ENCODE measurements at regions not wholly inside any gene's neighbourhood (a gene's known extent, or its start where the extent isn't known, plus 50 kb on each side); places are given as distances from the start of the nearest gene placed in this dataset.
"Not testable (repeated sequence)": the region's sequence is repeated elsewhere in the genome, so short reads cannot be mapped to it uniquely, and the experiment has no call there.

- DNase-seq (ENCODE audit: low spot score); intact Hi-C loops (cut with DNase I): not testable (repeated sequence)
Measured at GRCh38 chr1:234802586-234802985, 192.6 kb upstream of the IRF2BP2 start.

GRCh38 chr1:234801636-234802035 lies 191.7 kb upstream of the IRF2BP2 start:
- intact Hi-C loops (cut with DNase I); DNase-seq (ENCODE audit: low spot score): not testable (repeated sequence)

GRCh38 chr1:234801147-234801546 lies 191.2 kb upstream of the IRF2BP2 start:
- DNase-seq (ENCODE audit: low spot score); intact Hi-C loops (cut with DNase I): not testable (repeated sequence)

- DNase-seq (ENCODE audit: low spot score); intact Hi-C loops (cut with DNase I): not testable (repeated sequence)
Measured at GRCh38 chr1:234800563-234800962, 190.6 kb upstream of the IRF2BP2 start.

GRCh38 chr1:234799021-234799689 lies 189.2 kb upstream of the IRF2BP2 start:
- intact Hi-C loops (cut with DNase I); DNase-seq (ENCODE audit: low spot score): not testable (repeated sequence)

- intact Hi-C loops (cut with DNase I); DNase-seq (ENCODE audit: low spot score): not testable (repeated sequence)
Measured at GRCh38 chr1:234797216-234797615, 187.2 kb upstream of the IRF2BP2 start.

- intact Hi-C loops (cut with DNase I); DNase-seq (ENCODE audit: low spot score): not testable (repeated sequence)
Measured at GRCh38 chr1:234796438-234796792, 186.4 kb upstream of the IRF2BP2 start.

GRCh38 chr1:234795711-234796437 lies 185.9 kb upstream of the IRF2BP2 start:
- DNase-seq (ENCODE audit: low spot score); intact Hi-C loops (cut with DNase I): not testable (repeated sequence)

- intact Hi-C loops (cut with DNase I); DNase-seq (ENCODE audit: low spot score): not testable (repeated sequence)
Measured at GRCh38 chr1:234795007-234795406, 185.0 kb upstream of the IRF2BP2 start.

- intact Hi-C loops (cut with DNase I); DNase-seq (ENCODE audit: low spot score): not testable (repeated sequence)
Measured at GRCh38 chr1:234794452-234794851, 184.5 kb upstream of the IRF2BP2 start.

- intact Hi-C loops (cut with DNase I); DNase-seq (ENCODE audit: low spot score): not testable (repeated sequence)
Measured at GRCh38 chr1:234793924-234794323, 183.9 kb upstream of the IRF2BP2 start.

GRCh38 chr1:234792221-234792864 lies 182.4 kb upstream of the IRF2BP2 start:
- DNase-seq (ENCODE audit: low spot score); intact Hi-C loops (cut with DNase I): not testable (repeated sequence)

GRCh38 chr1:234791615-234792014 lies 181.6 kb upstream of the IRF2BP2 start:
- intact Hi-C loops (cut with DNase I) = not testable (repeated sequence)

GRCh38 chr1:234790333-234790732 lies 180.4 kb upstream of the IRF2BP2 start:
- DNase-seq (ENCODE audit: low spot score); intact Hi-C loops (cut with DNase I): not testable (repeated sequence)

More at GRCh38 chr1:234791615-234792014, 181.6 kb upstream of the IRF2BP2 start:
- DNase-seq (ENCODE audit: low spot score) = not testable (repeated sequence)

- DNase-seq (ENCODE audit: low spot score); intact Hi-C loops (cut with DNase I): not testable (repeated sequence)
Measured at GRCh38 chr1:234787011-234787584, 177.1 kb upstream of the IRF2BP2 start.

- DNase-seq (ENCODE audit: low spot score); intact Hi-C loops (cut with DNase I): not testable (repeated sequence)
Measured at GRCh38 chr1:234785922-234786321, 175.9 kb upstream of the IRF2BP2 start.

GRCh38 chr1:234785471-234785919 lies 175.5 kb upstream of the IRF2BP2 start:
- intact Hi-C loops (cut with DNase I); DNase-seq (ENCODE audit: low spot score): not testable (repeated sequence)

- DNase-seq (ENCODE audit: low spot score); intact Hi-C loops (cut with DNase I): not testable (repeated sequence)
Measured at GRCh38 chr1:234784108-234784507, 174.1 kb upstream of the IRF2BP2 start.

GRCh38 chr1:234782791-234783190 lies 172.8 kb upstream of the IRF2BP2 start:
- DNase-seq (ENCODE audit: low spot score) = no peak
- intact Hi-C loops (cut with DNase I) = no loop called here
